H1 (cell line): ENCODE measurements at regions not wholly inside any gene's neighbourhood (a gene's known extent, or its start where the extent isn't known, plus 50 kb on each side); places are given as distances from the start of the nearest gene placed in this dataset.

ENCODE experiments used
- ATF2 ChIP-seq: IDR thresholded peaks from 2 replicates; pipeline ENCODE4 v1.6.1; 2012; ENCODE audit warnings: low read length, inconsistent platforms
- CHD7 ChIP-seq: fragments of 300-600 bp; sonication (generic); IDR thresholded peaks from 2 replicates; pipeline ENCODE4 v1.7.1; 2012; ENCODE audit warnings: low read length, moderate library complexity, mild to moderate bottlenecking, inconsistent platforms; ENCODE audit not compliant: insufficient replicate concordance
- HDAC6 ChIP-seq: IDR thresholded peaks from one replicate; pipeline ENCODE4 v1.7.1; 2012; ENCODE audit warnings: low read depth, mild to moderate bottlenecking, inconsistent platforms, low read length, moderate library complexity
- KDM4A ChIP-seq: IDR thresholded peaks from one replicate; pipeline ENCODE4 v1.7.1; 2012; ENCODE audit warnings: low read depth, mild to moderate bottlenecking, moderate library complexity, low read length, inconsistent platforms; ENCODE audit not compliant: severe bottlenecking
- RAD21 ChIP-seq, 2 experiments: IDR thresholded peaks in 1 of 2; conservative IDR thresholded peaks in 1 of 2; 2 replicates each; pipeline ENCODE4 v1.6.1; 2011; ENCODE audit warnings: low read depth in 2 of 2, low read length in 2 of 2, improper control_type of control experiment in 1 of 2, inconsistent platforms in 1 of 2, mild to moderate bottlenecking in 1 of 2, moderate library complexity in 1 of 2
- SP2 ChIP-seq: IDR thresholded peaks from 2 replicates; pipeline ENCODE4 v1.6.1; 2012; ENCODE audit warnings: mild to moderate bottlenecking, low read length, inconsistent platforms
- SUZ12 ChIP-seq: fragments of 200-600 bp; sonication (generic); IDR thresholded peaks from 2 replicates; pipeline ENCODE4 v1.6.1; 2012; ENCODE audit warnings: mild to moderate bottlenecking, inconsistent platforms, low read length, moderate library complexity, mixed read lengths

GRCh38 chr3:82556113-82556512 is 794.7 kb upstream of the GBE1 start (continued):
- TF ChIP-seq CHD7 (no peak), SUZ12 (no peak), HDAC6 (no peak), ATF2 (no peak), RAD21 (IDR thresholded peaks at IDR 0.05 in 1 of 2, conservative IDR thresholded peaks at IDR 0.05 in 1 of 2; ENCODE audit: low read depth in 2 of 2, low read length in 2 of 2) (no peak), SP2 (no peak), KDM4A (no peak)
